ENCODE measurements at regions not wholly inside any gene's neighbourhood (a gene's known extent, or its start where the extent isn't known, plus 50 kb on each side); places are given as distances from the start of the nearest gene placed in this dataset.

DNA sequence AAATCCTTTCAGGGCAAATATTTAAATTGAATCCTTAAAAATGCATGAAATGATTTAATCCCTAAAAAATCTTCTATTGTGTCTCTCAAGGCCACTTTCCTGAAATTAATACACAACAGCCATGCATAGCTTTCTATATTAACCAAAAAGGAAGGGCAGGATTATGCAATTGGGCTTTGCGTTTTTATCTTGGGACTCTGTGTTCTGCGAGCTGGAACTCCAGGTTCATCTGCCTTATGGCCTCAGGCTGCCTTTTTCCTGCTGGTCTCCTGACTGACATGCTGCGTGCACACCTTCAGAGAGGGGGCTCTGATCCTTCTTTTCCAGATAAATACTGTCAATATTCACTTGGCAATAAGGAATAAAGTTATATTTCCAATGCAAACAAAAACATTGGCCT is 141.7 kb upstream of the GRIA4 start:
- no peaks in the 10 kb centered on the region for H3K4me1 Mint-ChIP-seq (ENCODE audit: low read depth)
- no peaks in the 10 kb centered on the region for H3K27me3 Mint-ChIP-seq (ENCODE audit: low read depth)
- DNase-seq (no peak), ATAC-seq (no peak)
- ChIA-PET CTCF (no interaction called here), POLR2A (no interaction called here)
- H3K4me3 Mint-ChIP-seq: no peak overlapping the region
- H3K36me3 Mint-ChIP-seq (ENCODE audit: low read depth): no peaks in the 10 kb centered on the region
- H3K27ac Mint-ChIP-seq: no peak overlapping the region
- no peaks in the 10 kb centered on the region for H3K9me3 Mint-ChIP-seq (ENCODE audit: insufficient read depth)

DNA sequence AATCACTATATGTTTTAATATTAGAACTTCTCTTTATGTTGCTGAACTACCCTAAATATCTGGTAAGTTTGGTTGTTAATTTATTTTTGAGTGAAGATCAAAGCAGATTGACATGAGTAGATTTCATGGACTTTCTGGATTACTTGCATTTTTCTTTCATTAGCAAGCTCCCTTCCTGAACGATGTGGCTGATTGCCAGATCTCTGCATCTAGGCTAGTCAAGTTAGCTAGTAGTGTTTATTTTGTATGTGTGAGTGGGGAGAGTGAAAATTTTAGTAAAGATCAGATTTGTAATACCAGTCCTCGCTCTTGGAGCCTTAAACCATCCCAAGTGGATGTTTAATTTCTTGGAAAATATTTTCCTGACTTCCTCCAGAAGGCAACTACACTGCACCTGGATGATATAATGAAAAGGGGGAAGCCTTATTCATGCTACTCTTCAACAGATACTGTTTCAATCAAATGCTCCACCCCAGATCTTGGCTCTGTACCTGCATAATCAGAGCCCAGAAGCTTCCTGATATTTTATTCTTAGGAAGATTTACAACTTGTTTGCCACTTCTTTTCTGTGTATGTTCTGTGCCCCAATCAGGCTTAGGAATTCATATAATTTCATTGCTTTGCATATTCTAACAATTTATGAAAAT is 143.2 kb upstream of the GRIA4 start:
- no peak for ATAC-seq
- H3K27ac Mint-ChIP-seq: no peak overlapping the region
- H3K27me3 Mint-ChIP-seq (ENCODE audit: low read depth): no peaks in the 10 kb centered on the region
- no peaks in the 10 kb centered on the region for H3K4me1 Mint-ChIP-seq (ENCODE audit: low read depth)
- CTCF ChIA-PET: no interaction called here
- H3K36me3 Mint-ChIP-seq (ENCODE audit: low read depth): no peaks in the 10 kb centered on the region
- no peaks in the 10 kb centered on the region for H3K9me3 Mint-ChIP-seq (ENCODE audit: insufficient read depth)
- POLR2A ChIA-PET: no interaction called here
- DNase-seq: no peak
- no peak overlapping the region for H3K4me3 Mint-ChIP-seq

DNA sequence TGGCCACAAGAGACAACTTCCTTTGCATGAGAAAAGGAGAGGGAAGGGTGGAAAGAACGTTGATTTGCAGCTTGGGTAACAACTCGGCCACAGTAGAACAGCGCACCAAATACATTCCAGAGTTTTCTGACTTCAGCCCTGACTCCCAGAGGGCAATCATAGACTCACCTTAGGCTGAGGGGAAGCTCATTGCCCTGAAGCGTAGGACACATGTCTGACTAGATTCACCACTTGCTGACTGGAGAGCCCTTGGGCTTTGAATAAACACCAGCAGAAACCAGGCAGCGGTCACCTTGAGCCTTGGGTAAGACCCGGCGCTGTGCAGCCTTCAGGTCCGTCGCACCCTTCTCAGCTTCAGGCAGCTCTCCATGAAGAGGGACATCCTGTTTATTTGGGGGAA is 151.8 kb upstream of the GRIA4 start:
- H3K9me3 Mint-ChIP-seq (ENCODE audit: insufficient read depth): no peaks in the 10 kb centered on the region
- POLR2A ChIA-PET: no interaction called here
- no peaks in the 10 kb centered on the region for H3K36me3 Mint-ChIP-seq (ENCODE audit: low read depth)
- H3K27ac Mint-ChIP-seq: no peak overlapping the region
- ATAC-seq: no peak
- H3K4me1 Mint-ChIP-seq (ENCODE audit: low read depth): no peaks in the 10 kb centered on the region
- DNase-seq: no peak
- H3K4me3 Mint-ChIP-seq: no peak overlapping the region
- no peaks in the 10 kb centered on the region for H3K27me3 Mint-ChIP-seq (ENCODE audit: low read depth)
- CTCF ChIA-PET: no interaction called here

DNA sequence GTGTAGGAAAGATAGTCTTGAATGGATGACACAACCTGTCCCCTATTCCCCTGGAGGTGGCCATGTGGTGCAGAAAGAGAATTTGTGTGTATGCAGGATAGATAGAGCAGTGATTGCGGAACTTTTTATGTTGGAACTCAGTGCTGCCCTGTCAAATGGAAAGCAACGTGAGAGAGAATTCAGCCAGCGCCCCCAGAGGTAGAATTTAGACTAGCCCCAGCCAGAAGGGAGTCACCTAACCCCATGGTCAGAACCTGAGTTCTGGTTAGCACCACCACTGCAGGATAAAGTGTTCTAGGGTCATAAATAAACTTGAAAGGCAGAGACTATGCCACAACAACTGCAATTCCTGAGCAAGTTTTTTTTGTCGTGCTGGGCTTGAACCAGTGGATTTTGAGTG is 152.9 kb upstream of the GRIA4 start:
- H3K27ac Mint-ChIP-seq: no peak overlapping the region
- ChIA-PET CTCF (no interaction called here), POLR2A (no interaction called here)
- DNase-seq: no peak
- no peaks in the 10 kb centered on the region for H3K9me3 Mint-ChIP-seq (ENCODE audit: insufficient read depth)
- H3K36me3 Mint-ChIP-seq (ENCODE audit: low read depth): no peaks in the 10 kb centered on the region
- H3K4me3 Mint-ChIP-seq: no peak overlapping the region
- H3K4me1 Mint-ChIP-seq (ENCODE audit: low read depth): no peaks in the 10 kb centered on the region
- no peak for ATAC-seq
- H3K27me3 Mint-ChIP-seq (ENCODE audit: low read depth): no peaks in the 10 kb centered on the region

DNA sequence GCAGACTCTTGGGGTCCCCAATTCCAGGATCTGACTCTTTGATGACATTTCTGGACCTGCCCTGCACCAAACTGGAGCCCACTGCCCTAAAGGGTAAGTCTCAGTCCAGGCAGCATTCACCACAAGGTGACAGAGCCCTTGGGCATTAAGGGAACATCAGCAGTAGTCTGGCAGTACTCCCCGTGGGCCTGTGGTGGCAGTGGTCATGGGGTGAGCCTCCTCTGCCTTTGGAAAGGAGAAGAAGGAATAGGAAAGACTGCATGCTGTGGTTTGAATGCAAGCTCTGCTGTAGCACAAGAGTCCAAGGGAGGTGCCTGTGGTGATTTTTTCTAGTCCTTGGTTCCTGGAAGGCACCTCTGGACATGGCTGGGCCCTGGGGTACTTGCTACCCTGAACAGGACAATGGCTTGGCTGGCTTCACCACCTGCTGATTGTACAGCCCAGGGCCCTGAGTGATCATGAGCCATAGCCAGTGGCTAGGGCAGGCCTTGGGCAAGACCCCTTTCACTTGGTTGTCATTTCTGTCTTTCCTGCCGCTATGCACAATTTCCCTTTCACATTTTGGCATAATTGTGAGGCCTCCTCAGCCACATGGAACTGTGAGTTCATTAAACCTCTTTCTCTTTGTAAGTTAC is 160.7 kb upstream of the GRIA4 start:
- no peaks in the 10 kb centered on the region for H3K4me1 Mint-ChIP-seq (ENCODE audit: low read depth)

DNA sequence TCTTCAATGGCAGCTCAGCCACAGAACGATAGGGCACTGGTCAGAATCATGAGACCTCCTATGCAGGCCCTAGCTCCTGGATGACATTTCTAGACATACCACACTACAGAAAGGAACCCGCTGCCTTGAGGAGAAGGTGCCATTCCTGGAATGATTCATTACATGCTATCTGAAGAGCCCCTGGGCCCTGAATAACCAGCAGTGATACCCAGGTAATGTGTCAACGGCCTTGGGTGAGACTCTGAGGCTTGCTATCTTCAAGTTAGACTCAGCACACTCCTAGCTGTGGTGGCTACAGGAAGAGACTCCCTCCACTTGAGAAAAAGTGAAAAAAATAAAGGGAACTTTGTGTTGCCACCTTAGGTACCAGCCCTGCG is 161.2 kb upstream of the GRIA4 start:
- DNase-seq (no peak), ATAC-seq (no peak)
- no peaks in the 10 kb centered on the region for H3K36me3 Mint-ChIP-seq (ENCODE audit: low read depth)
- ChIA-PET POLR2A (no interaction called here), CTCF (no interaction called here)
- H3K27ac Mint-ChIP-seq: no peak overlapping the region
- no peaks in the 10 kb centered on the region for H3K4me1 Mint-ChIP-seq (ENCODE audit: low read depth)
- H3K9me3 Mint-ChIP-seq (ENCODE audit: insufficient read depth): no peaks in the 10 kb centered on the region
- H3K4me3 Mint-ChIP-seq: no peak overlapping the region
- no peaks in the 10 kb centered on the region for H3K27me3 Mint-ChIP-seq (ENCODE audit: low read depth)

More for the DNA sequence above, 160.7 kb upstream of the GRIA4 start:
- no peaks in the 10 kb centered on the region for H3K27me3 Mint-ChIP-seq (ENCODE audit: low read depth)
- H3K4me3 Mint-ChIP-seq: no peak overlapping the region
- ChIA-PET CTCF (no interaction called here), POLR2A (no interaction called here)
- H3K36me3 Mint-ChIP-seq (ENCODE audit: low read depth): no peaks in the 10 kb centered on the region
- ATAC-seq (no peak), DNase-seq (no peak)
- no peaks in the 10 kb centered on the region for H3K9me3 Mint-ChIP-seq (ENCODE audit: insufficient read depth)
- H3K27ac Mint-ChIP-seq: no peak overlapping the region

DNA sequence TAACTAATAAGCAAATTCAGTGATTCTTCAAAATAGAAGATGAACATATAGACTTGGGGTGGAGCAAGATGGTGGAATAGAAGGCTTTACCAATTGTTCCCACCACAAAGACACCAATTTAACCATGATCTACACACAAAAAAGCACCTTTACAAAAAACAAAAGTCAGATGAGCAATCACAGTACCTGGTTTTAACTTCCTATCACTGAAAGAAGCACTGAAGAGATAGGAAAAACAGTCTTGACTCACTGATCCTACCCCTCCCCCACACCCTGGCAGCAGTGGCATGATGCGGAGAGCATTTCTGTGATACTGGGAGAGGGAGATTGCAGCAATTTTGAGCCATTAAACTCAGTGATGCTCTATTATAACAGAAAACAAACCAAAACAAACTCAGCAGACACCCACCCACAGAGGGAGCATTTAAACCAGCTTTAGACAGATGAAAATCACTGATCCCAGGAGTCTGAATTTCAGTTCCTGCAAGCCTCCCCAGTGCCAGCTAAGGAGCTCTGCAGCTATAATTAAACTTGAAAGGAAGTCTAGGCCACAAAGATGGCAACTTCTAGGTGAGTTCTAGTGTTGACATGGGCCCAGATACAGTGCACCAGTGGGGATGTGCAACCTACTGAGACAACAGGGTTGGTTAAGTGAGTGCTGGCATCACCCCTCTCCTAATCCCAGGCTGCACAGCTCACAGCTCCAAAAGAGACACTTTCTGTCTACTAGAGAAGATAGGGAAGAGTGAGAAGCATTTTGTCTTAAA is 161.8 kb upstream of the GRIA4 start:
- no peaks in the 10 kb centered on the region for H3K4me1 Mint-ChIP-seq (ENCODE audit: low read depth)
- ATAC-seq (no peak), DNase-seq (no peak)
- H3K27me3 Mint-ChIP-seq (ENCODE audit: low read depth): no peaks in the 10 kb centered on the region
- no peak overlapping the region for H3K27ac Mint-ChIP-seq
- ChIA-PET CTCF (no interaction called here), POLR2A (no interaction called here)
- H3K4me3 Mint-ChIP-seq: no peak overlapping the region
- H3K36me3 Mint-ChIP-seq (ENCODE audit: low read depth): no peaks in the 10 kb centered on the region
- H3K9me3 Mint-ChIP-seq (ENCODE audit: insufficient read depth): no peaks in the 10 kb centered on the region

DNA sequence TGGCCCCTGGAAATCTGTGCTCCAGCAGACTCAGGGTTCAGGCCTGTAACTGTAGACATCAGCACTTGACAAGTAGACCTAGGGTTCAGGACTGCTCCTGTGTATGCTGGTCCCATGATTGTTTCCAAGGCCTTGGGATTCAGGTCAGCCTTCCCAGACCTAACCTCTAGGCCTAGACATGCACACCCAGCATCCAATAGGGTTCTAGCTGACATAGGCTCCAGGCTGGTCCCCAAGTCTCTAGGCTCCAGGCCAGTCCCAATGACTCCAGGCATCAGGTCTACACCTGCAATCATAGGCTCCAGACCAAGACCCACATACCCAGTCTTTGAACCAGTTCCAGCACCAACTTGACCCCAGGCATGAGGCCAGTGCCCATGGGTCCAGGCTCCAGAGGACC is 166.2 kb upstream of the GRIA4 start:
- Mint-ChIP-seq H3K9me3 (ENCODE audit: insufficient read depth) (no peaks in the 10 kb centered on the region), H3K4me3 (no peak overlapping the region), H3K27ac (no peak overlapping the region), H3K4me1 (ENCODE audit: low read depth) (no peaks in the 10 kb centered on the region), H3K36me3 (ENCODE audit: low read depth) (no peaks in the 10 kb centered on the region), H3K27me3 (ENCODE audit: low read depth) (no peaks in the 10 kb centered on the region)
- no peak for DNase-seq
- POLR2A ChIA-PET: no interaction called here
- CTCF ChIA-PET: no interaction called here
- ATAC-seq: no peak

DNA sequence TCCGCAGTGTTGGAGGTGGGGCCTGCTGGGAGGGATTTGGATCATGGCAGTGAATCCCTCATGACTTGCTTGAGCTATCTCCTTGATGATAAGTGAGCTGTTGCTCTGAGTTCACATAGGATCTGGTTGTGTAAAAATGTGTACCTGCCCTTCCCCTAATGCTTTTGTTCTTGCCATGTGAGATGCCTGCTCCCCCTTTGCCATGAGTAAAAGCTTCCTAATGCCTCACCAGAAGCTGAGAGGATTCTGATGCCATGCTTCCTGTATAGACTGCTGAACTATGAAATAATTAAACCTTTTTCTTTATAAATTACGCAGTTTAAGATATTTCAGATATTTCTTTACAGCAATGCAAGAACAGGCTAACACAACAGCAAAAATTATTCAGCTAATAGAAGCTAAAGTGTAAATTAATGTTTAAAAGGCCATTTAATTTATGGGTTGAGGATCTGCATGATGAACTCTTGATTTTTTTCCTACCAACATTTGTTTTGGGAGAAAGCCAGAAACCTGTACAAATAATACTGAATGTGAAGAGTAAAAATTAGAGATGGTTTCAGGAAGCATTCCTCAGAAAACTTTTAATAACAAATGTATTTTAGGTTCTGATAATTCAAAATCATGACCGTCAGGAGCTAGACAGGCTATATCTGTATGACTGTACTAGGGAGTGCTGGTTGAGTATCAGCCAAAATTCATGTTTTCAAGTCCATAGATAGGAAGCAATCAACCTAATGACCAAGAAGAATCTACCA is 177.5 kb upstream of the GRIA4 start:
- H3K36me3 Mint-ChIP-seq (ENCODE audit: low read depth): no peaks in the 10 kb centered on the region
- no peak overlapping the region for H3K27ac Mint-ChIP-seq
- H3K27me3 Mint-ChIP-seq (ENCODE audit: low read depth): no peaks in the 10 kb centered on the region
- ChIA-PET POLR2A (interaction anchor here (0.7 kb wide), 1 partner anchor 263 kb away, joined by 3 read pairs; no protein-coding TSS in a partner anchor), CTCF (no interaction called here)
- DNase-seq (no peak), ATAC-seq (no peak)
- no peaks in the 10 kb centered on the region for H3K4me1 Mint-ChIP-seq (ENCODE audit: low read depth)
- H3K4me3 Mint-ChIP-seq: no peak overlapping the region
- no peaks in the 10 kb centered on the region for H3K9me3 Mint-ChIP-seq (ENCODE audit: insufficient read depth)

DNA sequence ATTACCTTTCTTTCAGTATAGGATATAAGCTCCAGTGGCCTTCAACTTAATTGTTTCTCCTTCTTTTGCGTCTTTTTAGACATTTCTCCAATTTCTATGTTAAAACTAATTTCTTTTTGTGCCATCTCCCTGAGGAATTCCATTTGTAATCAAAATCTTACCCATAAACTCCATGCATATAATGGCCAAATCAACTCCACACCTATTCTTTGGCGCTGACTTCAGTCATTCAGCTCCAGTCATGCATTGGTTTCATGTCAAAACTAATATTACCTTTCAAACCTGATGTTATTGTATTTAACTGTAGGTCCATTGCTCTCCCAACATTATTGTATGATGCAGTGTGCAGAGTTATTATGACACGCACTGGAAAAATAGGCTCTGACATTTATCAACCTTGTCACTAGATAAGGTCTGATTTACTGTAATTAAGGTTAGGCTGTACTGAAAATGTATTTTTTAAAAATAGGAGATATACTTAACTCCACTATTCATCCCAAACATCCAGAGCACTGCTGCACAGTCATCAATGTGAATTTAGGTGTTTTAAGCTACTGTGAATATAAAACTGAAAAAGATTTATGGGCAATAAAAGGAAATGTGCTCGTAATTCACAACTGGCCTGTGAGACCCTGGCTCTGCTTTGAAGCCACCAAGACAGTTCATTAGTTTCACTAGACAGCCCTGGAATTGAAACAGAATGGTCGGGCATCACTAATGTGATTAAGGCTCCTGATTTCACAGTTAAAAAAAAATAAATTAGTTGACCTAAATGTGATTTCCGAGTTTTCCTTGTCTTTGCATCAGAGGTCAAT is 180.6 kb upstream of the GRIA4 start:
- ChIA-PET POLR2A (no interaction called here), CTCF (no interaction called here)
- Mint-ChIP-seq H3K9me3 (ENCODE audit: insufficient read depth) (no peaks in the 10 kb centered on the region), H3K27ac (no peak overlapping the region), H3K27me3 (ENCODE audit: low read depth) (no peaks in the 10 kb centered on the region), H3K4me3 (no peak overlapping the region), H3K36me3 (ENCODE audit: low read depth) (no peaks in the 10 kb centered on the region), H3K4me1 (ENCODE audit: low read depth) (no peaks in the 10 kb centered on the region)
- DNase-seq (no peak), ATAC-seq (no peak)

DNA sequence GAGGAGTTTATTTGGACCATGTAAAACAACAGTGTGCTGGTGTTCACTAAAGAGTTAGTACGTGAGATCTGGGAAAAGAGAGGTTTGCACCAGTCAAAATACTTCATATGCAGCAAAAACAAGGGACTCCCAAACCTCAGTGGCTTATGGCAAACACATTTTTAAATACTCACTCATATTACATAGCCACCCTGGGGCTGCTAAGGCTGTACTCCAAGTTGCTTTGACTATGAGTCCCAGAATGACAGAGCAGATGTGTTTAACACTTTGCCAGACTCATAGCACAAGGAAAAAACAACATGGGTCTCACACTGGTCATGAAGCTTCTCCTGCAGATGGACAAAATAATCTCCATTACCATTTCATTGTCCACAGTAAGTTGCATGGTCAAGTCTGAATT is 202.8 kb upstream of the GRIA4 start:
- DNase-seq: no peak
- ATAC-seq: no peak
- ChIA-PET POLR2A (no interaction called here), CTCF (no interaction called here)
- no peaks in the 10 kb centered on the region for H3K36me3 Mint-ChIP-seq (ENCODE audit: low read depth)
- H3K4me1 Mint-ChIP-seq (ENCODE audit: low read depth): no peaks in the 10 kb centered on the region
- no peak overlapping the region for H3K4me3 Mint-ChIP-seq
- no peaks in the 10 kb centered on the region for H3K27me3 Mint-ChIP-seq (ENCODE audit: low read depth)
- no peak overlapping the region for H3K27ac Mint-ChIP-seq
- H3K9me3 Mint-ChIP-seq (ENCODE audit: insufficient read depth): no peaks in the 10 kb centered on the region

Measured in activated CD8-positive, alpha-beta T cell treated with anti-CD3 and anti-CD28 coated beads, Interleukin-2, amount 10 ng/mL, durations not matched to agents 7 days and 5 days (primary cell).